ENCODE measurements at regions not wholly inside any gene's neighbourhood (a gene's known extent, or its start where the extent isn't known, plus 50 kb on each side); places are given as distances from the start of the nearest gene placed in this dataset.

GRCh38 chr9:106620866-106621265 is 242.1 kb upstream of the ZNF462 start:
- TF ChIP-seq POLR2A (IDR thresholded peaks at IDR 0.05): no peak
- TF ChIP-seq, protein P1, sequence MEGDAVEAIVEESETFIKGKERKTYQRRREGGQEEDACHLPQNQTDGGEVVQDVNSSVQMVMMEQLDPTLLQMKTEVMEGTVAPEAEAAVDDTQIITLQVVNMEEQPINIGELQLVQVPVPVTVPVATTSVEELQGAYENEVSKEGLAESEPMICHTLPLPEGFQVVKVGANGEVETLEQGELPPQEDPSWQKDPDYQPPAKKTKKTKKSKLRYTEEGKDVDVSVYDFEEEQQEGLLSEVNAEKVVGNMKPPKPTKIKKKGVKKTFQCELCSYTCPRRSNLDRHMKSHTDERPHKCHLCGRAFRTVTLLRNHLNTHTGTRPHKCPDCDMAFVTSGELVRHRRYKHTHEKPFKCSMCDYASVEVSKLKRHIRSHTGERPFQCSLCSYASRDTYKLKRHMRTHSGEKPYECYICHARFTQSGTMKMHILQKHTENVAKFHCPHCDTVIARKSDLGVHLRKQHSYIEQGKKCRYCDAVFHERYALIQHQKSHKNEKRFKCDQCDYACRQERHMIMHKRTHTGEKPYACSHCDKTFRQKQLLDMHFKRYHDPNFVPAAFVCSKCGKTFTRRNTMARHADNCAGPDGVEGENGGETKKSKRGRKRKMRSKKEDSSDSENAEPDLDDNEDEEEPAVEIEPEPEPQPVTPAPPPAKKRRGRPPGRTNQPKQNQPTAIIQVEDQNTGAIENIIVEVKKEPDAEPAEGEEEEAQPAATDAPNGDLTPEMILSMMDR (IDR thresholded peaks at IDR 0.05): no peak

All from lower leg skin (tissue), 3 donors.